Progenitor cell of endocrine pancreas (in vitro differentiated cells): ENCODE measurements at regions not wholly inside any gene's neighbourhood (a gene's known extent, or its start where the extent isn't known, plus 50 kb on each side); places are given as distances from the start of the nearest gene placed in this dataset.

ENCODE experiments used
- DNase-seq: peaks from one replicate; pipeline ENCODE4 v3.0.0; 2021; ENCODE audit warnings: low spot score; ENCODE audit not compliant: unreplicated experiment
- H3K27ac Mint-ChIP-seq: 2 replicates; pipeline ENCODE4 v1.8.0; 2021; ENCODE audit warnings: mild to moderate bottlenecking, moderate library complexity, mixed read lengths
- H3K27me3 Mint-ChIP-seq: 2 replicates; pipeline ENCODE4 v1.8.0; 2021; ENCODE audit warnings: mixed read lengths
- H3K36me3 Mint-ChIP-seq: 2 replicates; pipeline ENCODE4 v1.8.0; 2022; ENCODE audit warnings: mixed read lengths; ENCODE audit not compliant: insufficient read depth
- H3K4me1 Mint-ChIP-seq: 2 replicates; pipeline ENCODE4 v1.8.0; 2021; ENCODE audit warnings: low read depth, mixed read lengths
- H3K4me3 Mint-ChIP-seq: 2 replicates; pipeline ENCODE4 v1.8.0; 2021; ENCODE audit warnings: low read depth, mild to moderate bottlenecking, moderate library complexity, mixed read lengths
- H3K9me3 Mint-ChIP-seq: 2 replicates; pipeline ENCODE4 v1.8.0; 2021; ENCODE audit warnings: low read depth, mixed read lengths
- TF ChIP-seq, protein P1 (sequence below): fragments of 200-600 bp; sonication (generic); IDR thresholded peaks from one replicate; pipeline ENCODE4 v1.5.0; 2021; ENCODE audit warnings: antibody characterized with exemption, mild to moderate bottlenecking; ENCODE audit not compliant: unreplicated experiment

DNA sequence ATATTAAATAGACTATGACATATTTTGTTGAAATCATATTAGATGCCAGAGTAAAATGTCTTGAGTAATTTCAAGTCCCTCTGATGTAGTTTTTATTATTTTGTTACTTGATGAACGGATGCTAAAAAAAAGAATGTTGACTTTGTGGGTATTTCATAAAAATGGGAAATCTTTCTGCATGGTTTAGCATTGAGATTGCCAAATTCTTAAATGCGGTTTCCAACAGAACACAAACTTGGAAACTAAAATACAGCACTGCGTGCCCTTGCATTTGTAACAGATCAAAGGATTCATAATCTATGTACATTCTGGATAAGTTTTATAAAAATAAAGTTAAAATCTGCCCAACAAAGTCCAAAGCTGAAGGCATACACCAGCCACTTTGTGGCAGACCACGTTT, 425.5 kb upstream of the DAB2 start:
- H3K9me3 Mint-ChIP-seq, result peaks cover 3% of the 10 kb centered on the region
- H3K27me3 Mint-ChIP-seq, result no peaks in the 10 kb centered on the region
- no peak overlapping the region for H3K27ac Mint-ChIP-seq
- no peaks in the 10 kb centered on the region for H3K36me3 Mint-ChIP-seq
- peaks cover 5% of the 10 kb centered on the region for H3K4me1 Mint-ChIP-seq
- TF ChIP-seq, protein P1, sequence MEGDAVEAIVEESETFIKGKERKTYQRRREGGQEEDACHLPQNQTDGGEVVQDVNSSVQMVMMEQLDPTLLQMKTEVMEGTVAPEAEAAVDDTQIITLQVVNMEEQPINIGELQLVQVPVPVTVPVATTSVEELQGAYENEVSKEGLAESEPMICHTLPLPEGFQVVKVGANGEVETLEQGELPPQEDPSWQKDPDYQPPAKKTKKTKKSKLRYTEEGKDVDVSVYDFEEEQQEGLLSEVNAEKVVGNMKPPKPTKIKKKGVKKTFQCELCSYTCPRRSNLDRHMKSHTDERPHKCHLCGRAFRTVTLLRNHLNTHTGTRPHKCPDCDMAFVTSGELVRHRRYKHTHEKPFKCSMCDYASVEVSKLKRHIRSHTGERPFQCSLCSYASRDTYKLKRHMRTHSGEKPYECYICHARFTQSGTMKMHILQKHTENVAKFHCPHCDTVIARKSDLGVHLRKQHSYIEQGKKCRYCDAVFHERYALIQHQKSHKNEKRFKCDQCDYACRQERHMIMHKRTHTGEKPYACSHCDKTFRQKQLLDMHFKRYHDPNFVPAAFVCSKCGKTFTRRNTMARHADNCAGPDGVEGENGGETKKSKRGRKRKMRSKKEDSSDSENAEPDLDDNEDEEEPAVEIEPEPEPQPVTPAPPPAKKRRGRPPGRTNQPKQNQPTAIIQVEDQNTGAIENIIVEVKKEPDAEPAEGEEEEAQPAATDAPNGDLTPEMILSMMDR, result no peak
- H3K4me3 Mint-ChIP-seq, result no peak overlapping the region
- DNase-seq, result no peak

DNA sequence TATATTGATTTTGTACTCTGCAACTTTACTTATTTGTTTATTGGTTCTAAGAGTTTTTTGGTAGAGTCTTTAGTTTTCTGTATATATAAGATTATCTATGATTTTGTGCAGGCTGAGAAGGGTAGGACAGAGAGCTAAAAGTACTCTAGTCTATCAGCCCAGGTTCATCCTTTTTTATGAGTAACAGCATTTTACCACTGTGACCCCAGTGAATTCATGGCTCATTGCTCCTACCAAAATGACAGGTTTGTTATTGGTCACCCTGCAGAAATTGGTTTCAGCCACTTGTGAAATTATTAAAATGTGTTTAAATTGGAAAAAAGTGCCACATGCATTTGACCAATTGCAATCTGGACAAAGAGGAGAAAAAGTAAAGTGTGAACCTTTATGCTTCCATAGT, 421.4 kb upstream of the DAB2 start:
- TF ChIP-seq, protein P1, result no peak
- no peaks in the 10 kb centered on the region for H3K36me3 Mint-ChIP-seq
- peaks cover 6% of the 10 kb centered on the region for H3K9me3 Mint-ChIP-seq
- no peaks in the 10 kb centered on the region for H3K27me3 Mint-ChIP-seq
- no peak overlapping the region for H3K4me3 Mint-ChIP-seq
- H3K27ac Mint-ChIP-seq, result no peak overlapping the region
- no peaks in the 10 kb centered on the region for H3K4me1 Mint-ChIP-seq
- DNase-seq, result no peak

DNA sequence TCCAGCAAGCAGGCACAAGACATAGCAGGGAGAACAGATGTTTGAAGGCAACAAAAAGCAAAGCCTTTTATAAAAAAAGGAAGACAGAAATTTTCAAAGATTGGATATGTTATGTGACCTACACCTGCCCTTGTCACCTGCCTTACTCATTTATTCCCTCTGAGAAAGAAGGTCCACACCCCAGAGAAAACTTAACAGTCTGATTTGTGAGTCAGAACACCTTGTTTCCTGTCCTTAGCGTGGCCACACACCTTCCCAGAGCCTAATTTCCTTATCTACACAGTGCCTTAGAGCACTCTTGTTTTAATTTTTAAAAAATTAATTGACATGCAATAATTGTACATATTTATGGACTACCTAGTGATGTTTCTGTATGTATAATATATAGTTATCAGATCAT, 419.0 kb upstream of the DAB2 start:
- Mint-ChIP-seq H3K4me1 (no peaks in the 10 kb centered on the region), H3K27me3 (no peaks in the 10 kb centered on the region), H3K27ac (no peak overlapping the region), H3K4me3 (no peak overlapping the region), H3K36me3 (no peaks in the 10 kb centered on the region), H3K9me3 (peaks cover 14% of the 10 kb centered on the region)
- TF ChIP-seq, protein P1, result no peak
- no peak for DNase-seq

GRCh38 chr5:39835371-39835770, 410.6 kb upstream of the DAB2 start:
- peaks cover 3% of the 10 kb centered on the region for H3K4me1 Mint-ChIP-seq
- peaks cover 12% of the 10 kb centered on the region for H3K9me3 Mint-ChIP-seq
- no peak overlapping the region for H3K27ac Mint-ChIP-seq

DNA sequence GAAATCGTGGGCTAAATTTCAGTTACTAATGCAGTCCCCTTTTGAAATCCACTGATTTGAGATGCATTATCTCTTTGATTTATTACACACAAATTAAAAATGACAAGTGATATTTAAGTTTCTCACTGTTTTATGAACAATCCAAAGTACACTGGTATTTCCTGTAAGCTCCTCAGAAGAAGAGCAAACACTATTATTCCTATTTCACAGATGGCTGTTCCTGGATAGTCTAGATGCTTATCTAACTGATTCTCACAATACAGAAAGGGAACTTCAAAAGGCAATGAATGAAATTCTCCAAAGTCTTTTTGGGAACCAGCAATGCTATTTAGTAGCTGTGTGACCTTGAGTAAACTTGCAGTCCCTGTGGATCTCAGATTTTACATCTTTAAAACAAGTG, 404.7 kb upstream of the DAB2 start:
- no peak for DNase-seq
- H3K9me3 Mint-ChIP-seq, result no peaks in the 10 kb centered on the region
- H3K4me3 Mint-ChIP-seq, result no peak overlapping the region
- H3K27ac Mint-ChIP-seq, result no peak overlapping the region
- TF ChIP-seq, protein P1, result no peak
- no peaks in the 10 kb centered on the region for H3K36me3 Mint-ChIP-seq
- no peaks in the 10 kb centered on the region for H3K4me1 Mint-ChIP-seq
- H3K27me3 Mint-ChIP-seq, result no peaks in the 10 kb centered on the region

More at GRCh38 chr5:39835371-39835770, 410.6 kb upstream of the DAB2 start:
- TF ChIP-seq, protein P1, result no peak
- H3K27me3 Mint-ChIP-seq, result no peaks in the 10 kb centered on the region
- no peak for DNase-seq
- no peaks in the 10 kb centered on the region for H3K36me3 Mint-ChIP-seq
- no peak overlapping the region for H3K4me3 Mint-ChIP-seq

- Mint-ChIP-seq H3K36me3 (no peaks in the 10 kb centered on the region), H3K27me3 (no peaks in the 10 kb centered on the region), H3K9me3 (no peaks in the 10 kb centered on the region), H3K4me1 (no peaks in the 10 kb centered on the region), H3K4me3 (no peak overlapping the region), H3K27ac (no peak overlapping the region)
- DNase-seq, result no peak
- TF ChIP-seq, protein P1, result no peak
These were observed 401.3 kb upstream of the DAB2 start for GRCh38 chr5:39826051-39826450.
